Liver (tissue), 8 donors: ENCODE measurements at regions not wholly inside any gene's neighbourhood (a gene's known extent, or its start where the extent isn't known, plus 50 kb on each side); places are given as distances from the start of the nearest gene placed in this dataset.

ENCODE experiments used
- DNase-seq: peaks from one replicate; pipeline ENCODE4 v3.0.0-alpha.2; 2017; ENCODE audit warnings: low spot score
- H3K27ac ChIP-seq, 2 donors: one replicate each; pipeline ENCODE4 v1.7.0; 2013; ENCODE audit warnings: inconsistent platforms in 2 of 2, low read length in 2 of 2, control low read depth in 1 of 2, low read depth in 1 of 2, mild to moderate bottlenecking in 1 of 2
- H3K27me3 ChIP-seq, 4 donors: one replicate each; pipeline versions ENCODE4 v1.6.1 to v1.7.0; 2013; ENCODE audit warnings: low read length in 3 of 4, inconsistent platforms in 1 of 4, mild to moderate bottlenecking in 1 of 4, moderate library complexity in 1 of 4; ENCODE audit not compliant: control insufficient read depth in 4 of 4, insufficient read depth in 4 of 4
- H3K36me3 ChIP-seq, 4 donors: one replicate each; pipeline versions ENCODE4 v1.6.1 to v1.7.0; 2013; ENCODE audit warnings: low read length in 3 of 4, mild to moderate bottlenecking in 3 of 4, low read depth in 1 of 4, moderate library complexity in 1 of 4; ENCODE audit not compliant: control insufficient read depth in 4 of 4, insufficient read depth in 3 of 4
- H3K4me1 ChIP-seq, 4 donors: one replicate each; pipeline versions ENCODE4 v1.6.1 to v1.7.0; 2013; ENCODE audit warnings: low read length in 3 of 4, mild to moderate bottlenecking in 3 of 4, moderate library complexity in 1 of 4; ENCODE audit not compliant: control insufficient read depth in 4 of 4, insufficient read depth in 4 of 4
- H3K4me3 ChIP-seq, 3 donors: one replicate each; pipeline versions ENCODE4 v1.6.1 to v1.7.0; 2013; ENCODE audit warnings: low read length in 3 of 3, control low read depth in 1 of 3, low read depth in 1 of 3, mild to moderate bottlenecking in 1 of 3
- H3K9ac ChIP-seq, 2 donors: one replicate each; pipeline ENCODE4 v1.7.0; 2013; ENCODE audit warnings: low read length in 2 of 2, mild to moderate bottlenecking in 2 of 2, moderate library complexity in 2 of 2, control low read depth in 1 of 2, low read depth in 1 of 2
- H3K9me3 ChIP-seq, 4 donors: one replicate each; pipeline versions ENCODE4 v1.6.1 to v1.7.0; 2013; ENCODE audit warnings: low read length in 3 of 4; ENCODE audit not compliant: control insufficient read depth in 4 of 4
- EGR1 ChIP-seq, 2 donors: IDR thresholded peaks; 2 replicates each; pipeline ENCODE4 v1.6.1; 2016 to 2018; ENCODE audit warnings: antibody characterized with exemption in 2 of 2, low read depth in 2 of 2
- FOXA1 ChIP-seq: IDR thresholded peaks from 2 replicates; pipeline ENCODE4 v1.6.1; 2016; ENCODE audit warnings: antibody characterized with exemption
- FOXA2 ChIP-seq: IDR thresholded peaks from 2 replicates; pipeline ENCODE4 v1.6.1; 2016; ENCODE audit warnings: antibody characterized with exemption
- GABPA ChIP-seq, 2 donors: IDR thresholded peaks in 1 of 2; conservative IDR thresholded peaks in 1 of 2; 2 replicates each; pipeline ENCODE4 v1.6.1; 2016; ENCODE audit warnings: antibody characterized with exemption in 2 of 2, mild to moderate bottlenecking in 1 of 2, moderate library complexity in 1 of 2
- HNF4A ChIP-seq, 2 donors: conservative IDR thresholded peaks; 2 replicates each; pipeline ENCODE4 v1.6.1; 2016; ENCODE audit warnings: antibody characterized with exemption in 2 of 2, mild to moderate bottlenecking in 2 of 2
- HNF4G ChIP-seq: IDR thresholded peaks from 2 replicates; pipeline ENCODE4 v1.6.1; 2016; ENCODE audit warnings: antibody characterized with exemption
- JUND ChIP-seq, 2 donors: IDR thresholded peaks; 2 replicates each; pipeline ENCODE4 v1.6.1; 2016; ENCODE audit warnings: antibody characterized with exemption in 2 of 2
- NR2F2 ChIP-seq: IDR thresholded peaks from 2 replicates; pipeline ENCODE4 v1.6.1; 2016; ENCODE audit warnings: antibody characterized with exemption
- RAD21 ChIP-seq, 2 donors: IDR thresholded peaks; 2 replicates each; pipeline ENCODE4 v1.6.1; 2016; ENCODE audit warnings: antibody characterized with exemption in 2 of 2, mild to moderate bottlenecking in 2 of 2
- RXRA ChIP-seq, 2 donors: IDR thresholded peaks; 2 replicates each; pipeline ENCODE4 v1.6.1; 2017 to 2018; ENCODE audit warnings: antibody characterized with exemption in 2 of 2, mild to moderate bottlenecking in 1 of 2
- SP1 ChIP-seq: IDR thresholded peaks from 2 replicates; pipeline ENCODE4 v1.6.1; 2018; ENCODE audit warnings: antibody characterized with exemption, mild to moderate bottlenecking
- TAF1 ChIP-seq: conservative IDR thresholded peaks from 2 replicates; pipeline ENCODE4 v1.6.1; 2016; ENCODE audit warnings: antibody characterized with exemption, mild to moderate bottlenecking
- YY1 ChIP-seq: IDR thresholded peaks from 2 replicates; pipeline ENCODE4 v1.6.1; 2016; ENCODE audit warnings: antibody characterized with exemption, mild to moderate bottlenecking
- WGBS: extraction: QIAGEN DNeasy Blood & Tissue Kit; methylation state at CpG from one replicate; pipeline ENCODE4 v1.1.7; 2013; 5-methylcytosine and 5-hydroxymethylcytosine counted together
- TF ChIP-seq, protein P1 (sequence below): IDR thresholded peaks from 2 replicates; pipeline ENCODE4 v1.6.1; 2016; ENCODE audit warnings: antibody characterized with exemption
- TF ChIP-seq, protein P2 (sequence below): fragments of 150-350 bp; IDR thresholded peaks from 2 replicates; pipeline ENCODE4 v1.5.1; 2017; ENCODE audit warnings: improper control_type of control experiment, low read depth, low read length; ENCODE audit not compliant: missing input control
- TF ChIP-seq, protein P3 (sequence below): IDR thresholded peaks from 2 replicates; pipeline ENCODE4 v1.6.1; 2016; ENCODE audit warnings: antibody characterized with exemption
- TF ChIP-seq, protein P4 (sequence below): IDR thresholded peaks from 2 replicates; pipeline ENCODE4 v1.6.1; 2016; ENCODE audit warnings: antibody characterized with exemption, mild to moderate bottlenecking
- TF ChIP-seq, protein P5 (sequence below): IDR thresholded peaks from 2 replicates; pipeline ENCODE4 v1.6.1; 2016; ENCODE audit warnings: antibody characterized with exemption
- donor health status: healthy.
- donor health status: healthy.
- donor health status: healthy.
- donor health status: healthy.
- donor health status: healthy.

DNA sequence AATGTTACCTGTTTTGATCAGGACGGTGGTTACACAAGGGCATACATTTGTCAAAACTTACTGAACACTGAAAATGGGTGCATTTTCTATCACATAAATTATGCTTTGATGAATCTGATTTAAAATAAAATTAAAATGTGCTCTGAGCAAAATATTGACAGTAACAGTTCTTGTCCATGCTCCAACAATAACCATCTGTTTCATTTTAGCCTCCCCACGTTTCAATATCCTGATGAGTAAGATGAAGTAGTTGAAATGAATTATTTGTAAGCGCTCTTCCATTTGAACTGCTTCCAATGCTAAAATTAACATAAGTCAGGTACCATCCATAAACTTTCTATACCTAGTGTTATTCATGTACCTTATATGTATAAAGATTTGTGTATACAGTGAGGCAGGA lies 365.4 kb downstream of the LTN1 start:
- DNase-seq: no peak
- Histone ChIP-seq H3K4me3 (no peak overlapping the region), H3K27ac (no peak overlapping the region), H3K36me3 (no peaks in the 10 kb centered on the region), H3K9ac (no peak overlapping the region), H3K9me3 (no peaks in the 10 kb centered on the region), H3K4me1 (no peaks in the 10 kb centered on the region), H3K27me3 (no peaks in the 10 kb centered on the region)
- TF ChIP-seq GABPA (IDR thresholded peaks at IDR 0.05 in 1 of 2, conservative IDR thresholded peaks at IDR 0.05 in 1 of 2): no peak
- no peak for TF ChIP-seq HNF4G
- TF ChIP-seq EGR1 (IDR thresholded peaks at IDR 0.05; ENCODE audit: low read depth in 2 of 2): no peak
- TF ChIP-seq, protein P1, sequence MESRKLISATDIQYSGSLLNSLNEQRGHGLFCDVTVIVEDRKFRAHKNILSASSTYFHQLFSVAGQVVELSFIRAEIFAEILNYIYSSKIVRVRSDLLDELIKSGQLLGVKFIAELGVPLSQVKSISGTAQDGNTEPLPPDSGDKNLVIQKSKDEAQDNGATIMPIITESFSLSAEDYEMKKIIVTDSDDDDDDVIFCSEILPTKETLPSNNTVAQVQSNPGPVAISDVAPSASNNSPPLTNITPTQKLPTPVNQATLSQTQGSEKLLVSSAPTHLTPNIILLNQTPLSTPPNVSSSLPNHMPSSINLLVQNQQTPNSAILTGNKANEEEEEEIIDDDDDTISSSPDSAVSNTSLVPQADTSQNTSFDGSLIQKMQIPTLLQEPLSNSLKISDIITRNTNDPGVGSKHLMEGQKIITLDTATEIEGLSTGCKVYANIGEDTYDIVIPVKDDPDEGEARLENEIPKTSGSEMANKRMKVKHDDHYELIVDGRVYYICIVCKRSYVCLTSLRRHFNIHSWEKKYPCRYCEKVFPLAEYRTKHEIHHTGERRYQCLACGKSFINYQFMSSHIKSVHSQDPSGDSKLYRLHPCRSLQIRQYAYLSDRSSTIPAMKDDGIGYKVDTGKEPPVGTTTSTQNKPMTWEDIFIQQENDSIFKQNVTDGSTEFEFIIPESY: no peak
- TF ChIP-seq, protein P2, sequence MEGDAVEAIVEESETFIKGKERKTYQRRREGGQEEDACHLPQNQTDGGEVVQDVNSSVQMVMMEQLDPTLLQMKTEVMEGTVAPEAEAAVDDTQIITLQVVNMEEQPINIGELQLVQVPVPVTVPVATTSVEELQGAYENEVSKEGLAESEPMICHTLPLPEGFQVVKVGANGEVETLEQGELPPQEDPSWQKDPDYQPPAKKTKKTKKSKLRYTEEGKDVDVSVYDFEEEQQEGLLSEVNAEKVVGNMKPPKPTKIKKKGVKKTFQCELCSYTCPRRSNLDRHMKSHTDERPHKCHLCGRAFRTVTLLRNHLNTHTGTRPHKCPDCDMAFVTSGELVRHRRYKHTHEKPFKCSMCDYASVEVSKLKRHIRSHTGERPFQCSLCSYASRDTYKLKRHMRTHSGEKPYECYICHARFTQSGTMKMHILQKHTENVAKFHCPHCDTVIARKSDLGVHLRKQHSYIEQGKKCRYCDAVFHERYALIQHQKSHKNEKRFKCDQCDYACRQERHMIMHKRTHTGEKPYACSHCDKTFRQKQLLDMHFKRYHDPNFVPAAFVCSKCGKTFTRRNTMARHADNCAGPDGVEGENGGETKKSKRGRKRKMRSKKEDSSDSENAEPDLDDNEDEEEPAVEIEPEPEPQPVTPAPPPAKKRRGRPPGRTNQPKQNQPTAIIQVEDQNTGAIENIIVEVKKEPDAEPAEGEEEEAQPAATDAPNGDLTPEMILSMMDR: no peak
- no peak for TF ChIP-seq TAF1
- no peak for TF ChIP-seq SP1
- TF ChIP-seq RXRA (IDR thresholded peaks at IDR 0.05): no peak
- TF ChIP-seq YY1: no peak
- 92% methylated on average over 3 of the region's 3 CpGs for whole genome bisulfite sequencing

DNA sequence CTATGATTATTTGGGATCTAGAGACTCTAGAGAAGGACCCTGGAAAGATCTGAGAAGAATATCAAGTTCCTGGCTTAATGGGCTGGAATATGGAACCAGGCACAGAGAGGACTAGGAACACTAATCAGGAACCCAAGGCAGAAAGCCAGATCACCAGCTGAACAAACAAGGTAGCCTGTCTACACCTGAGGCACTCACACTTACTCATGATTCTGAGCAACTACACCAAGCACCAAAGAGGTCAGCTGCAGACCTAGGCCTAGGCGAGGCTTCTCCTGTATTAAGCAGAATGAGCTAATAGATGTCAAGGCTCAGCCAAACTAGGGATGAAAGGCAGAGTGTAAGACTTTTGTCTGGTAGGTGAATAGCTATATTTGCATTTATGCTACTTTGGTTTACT lies 368.1 kb downstream of the LTN1 start:
- H3K9ac ChIP-seq: no peak overlapping the region
- no peaks in the 10 kb centered on the region for H3K36me3 ChIP-seq
- no peaks in the 10 kb centered on the region for H3K9me3 ChIP-seq
- no peaks in the 10 kb centered on the region for H3K4me1 ChIP-seq
- TF ChIP-seq JUND (IDR thresholded peaks at IDR 0.05) (no peak), YY1 (no peak), RXRA (IDR thresholded peaks at IDR 0.05) (no peak), HNF4A (conservative IDR thresholded peaks at IDR 0.05) (no peak), RAD21 (IDR thresholded peaks at IDR 0.05) (no peak), TAF1 (no peak), HNF4G (no peak), FOXA2 (no peak), NR2F2 (no peak), FOXA1 (no peak), EGR1 (IDR thresholded peaks at IDR 0.05; ENCODE audit: low read depth in 2 of 2) (no peak), GABPA (IDR thresholded peaks at IDR 0.05 in 1 of 2, conservative IDR thresholded peaks at IDR 0.05 in 1 of 2) (no peak), SP1 (no peak)
- TF ChIP-seq, protein P3, sequence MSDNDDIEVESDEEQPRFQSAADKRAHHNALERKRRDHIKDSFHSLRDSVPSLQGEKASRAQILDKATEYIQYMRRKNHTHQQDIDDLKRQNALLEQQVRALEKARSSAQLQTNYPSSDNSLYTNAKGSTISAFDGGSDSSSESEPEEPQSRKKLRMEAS: no peak
- TF ChIP-seq, protein P4, sequence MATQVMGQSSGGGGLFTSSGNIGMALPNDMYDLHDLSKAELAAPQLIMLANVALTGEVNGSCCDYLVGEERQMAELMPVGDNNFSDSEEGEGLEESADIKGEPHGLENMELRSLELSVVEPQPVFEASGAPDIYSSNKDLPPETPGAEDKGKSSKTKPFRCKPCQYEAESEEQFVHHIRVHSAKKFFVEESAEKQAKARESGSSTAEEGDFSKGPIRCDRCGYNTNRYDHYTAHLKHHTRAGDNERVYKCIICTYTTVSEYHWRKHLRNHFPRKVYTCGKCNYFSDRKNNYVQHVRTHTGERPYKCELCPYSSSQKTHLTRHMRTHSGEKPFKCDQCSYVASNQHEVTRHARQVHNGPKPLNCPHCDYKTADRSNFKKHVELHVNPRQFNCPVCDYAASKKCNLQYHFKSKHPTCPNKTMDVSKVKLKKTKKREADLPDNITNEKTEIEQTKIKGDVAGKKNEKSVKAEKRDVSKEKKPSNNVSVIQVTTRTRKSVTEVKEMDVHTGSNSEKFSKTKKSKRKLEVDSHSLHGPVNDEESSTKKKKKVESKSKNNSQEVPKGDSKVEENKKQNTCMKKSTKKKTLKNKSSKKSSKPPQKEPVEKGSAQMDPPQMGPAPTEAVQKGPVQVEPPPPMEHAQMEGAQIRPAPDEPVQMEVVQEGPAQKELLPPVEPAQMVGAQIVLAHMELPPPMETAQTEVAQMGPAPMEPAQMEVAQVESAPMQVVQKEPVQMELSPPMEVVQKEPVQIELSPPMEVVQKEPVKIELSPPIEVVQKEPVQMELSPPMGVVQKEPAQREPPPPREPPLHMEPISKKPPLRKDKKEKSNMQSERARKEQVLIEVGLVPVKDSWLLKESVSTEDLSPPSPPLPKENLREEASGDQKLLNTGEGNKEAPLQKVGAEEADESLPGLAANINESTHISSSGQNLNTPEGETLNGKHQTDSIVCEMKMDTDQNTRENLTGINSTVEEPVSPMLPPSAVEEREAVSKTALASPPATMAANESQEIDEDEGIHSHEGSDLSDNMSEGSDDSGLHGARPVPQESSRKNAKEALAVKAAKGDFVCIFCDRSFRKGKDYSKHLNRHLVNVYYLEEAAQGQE: no peak
- TF ChIP-seq, protein P1: no peak
- TF ChIP-seq, protein P5, sequence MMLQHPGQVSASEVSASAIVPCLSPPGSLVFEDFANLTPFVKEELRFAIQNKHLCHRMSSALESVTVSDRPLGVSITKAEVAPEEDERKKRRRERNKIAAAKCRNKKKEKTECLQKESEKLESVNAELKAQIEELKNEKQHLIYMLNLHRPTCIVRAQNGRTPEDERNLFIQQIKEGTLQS: no peak
- TF ChIP-seq, protein P2: no peak
- no peak overlapping the region for H3K27ac ChIP-seq
- no peak for DNase-seq
- WGBS: 90% methylated on average over 1 of the region's 1 CpG
- no peak overlapping the region for H3K4me3 ChIP-seq
- H3K27me3 ChIP-seq: no peaks in the 10 kb centered on the region
